NB4 (cell line): ENCODE measurements at regions not wholly inside any gene's neighbourhood (a gene's known extent, or its start where the extent isn't known, plus 50 kb on each side); places are given as distances from the start of the nearest gene placed in this dataset.

Source experiments
- MYC ChIP-seq: IDR thresholded peaks from 2 replicates; pipeline ENCODE4 v1.6.1; 2011; ENCODE audit warnings: low read depth, low read length
- POLR2A ChIP-seq: IDR thresholded peaks from 2 replicates; pipeline ENCODE4 v1.6.1; 2011; ENCODE audit warnings: mild to moderate bottlenecking; ENCODE audit not compliant: insufficient read length; ENCODE audit errors: extremely low read depth

DNA sequence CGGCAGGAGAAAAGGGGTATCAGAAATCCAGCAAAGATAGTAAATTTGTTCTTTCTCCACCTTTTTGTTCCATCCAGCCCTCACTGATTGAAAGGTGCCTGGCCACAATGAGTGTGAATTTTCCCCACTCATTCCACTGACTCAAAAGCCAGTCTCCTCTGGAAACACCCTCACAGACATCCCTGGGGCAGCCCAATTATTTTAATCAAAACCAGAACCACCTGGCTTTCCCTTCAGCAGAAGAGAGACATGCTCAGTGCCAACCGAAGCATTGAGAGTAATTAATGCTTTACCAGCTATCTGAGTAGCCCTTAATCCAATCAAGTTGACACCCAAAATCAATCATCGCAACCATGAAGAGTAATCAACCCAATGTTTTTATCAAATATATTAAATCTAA, 1129.6 kb upstream of the GBE1 start:
- TF ChIP-seq MYC = no peak
- no peak for TF ChIP-seq POLR2A
